ENCODE measurements at regions not wholly inside any gene's neighbourhood (a gene's known extent, or its start where the extent isn't known, plus 50 kb on each side); places are given as distances from the start of the nearest gene placed in this dataset.
"Not testable (repeated sequence)": the region's sequence is repeated elsewhere in the genome, so short reads cannot be mapped to it uniquely, and the experiment has no call there.

DNA sequence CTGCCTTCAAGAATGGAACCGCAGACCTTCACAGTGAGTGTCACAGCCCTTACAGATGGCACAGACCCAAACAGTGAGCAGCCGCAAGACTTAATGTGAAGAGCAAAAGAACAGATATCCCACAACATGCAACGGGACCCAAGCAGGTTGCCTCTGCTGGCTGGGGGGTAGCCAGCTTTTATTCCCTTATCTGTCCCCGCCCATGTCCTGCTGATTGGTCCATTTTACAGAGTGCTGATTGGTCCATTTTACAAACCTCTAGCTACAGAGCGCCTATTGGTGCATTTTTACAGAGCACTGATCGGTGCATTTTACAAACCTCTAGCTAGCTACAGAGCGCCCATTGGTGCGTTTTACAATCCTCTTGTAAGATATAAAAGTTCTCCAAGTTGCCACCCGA lies 102.0 kb upstream of the IGF1R start:
- no peaks in the 10 kb centered on the region for H3K27me3 ChIP-seq (replicated peaks)
- no peak for DNase-seq
- in situ Hi-C loops (cut with HindIII; ENCODE audit: low pct_ligation_motif_present, low sequenced_read_pairs), result no loop called here
- H3K4me3 ChIP-seq (ENCODE audit: low read depth, low read length), result no peak overlapping the region
- H3K27ac ChIP-seq, result no peak overlapping the region
- TF ChIP-seq CTCF (IDR thresholded peaks at IDR 0.05; ENCODE audit: low read depth, low read length, missing control alignments), result no peak
- no peaks in the 10 kb centered on the region for H3K36me3 ChIP-seq (replicated peaks)

- Histone ChIP-seq H3K27me3 (replicated peaks) (no peaks in the 10 kb centered on the region), H3K4me3 (ENCODE audit: low read depth, low read length) (no peak overlapping the region), H3K36me3 (replicated peaks) (no peaks in the 10 kb centered on the region), H3K27ac (no peak overlapping the region)
- DNase-seq, result no peak
- in situ Hi-C loops (cut with HindIII; ENCODE audit: low pct_ligation_motif_present, low sequenced_read_pairs), result no loop called here
- no peak for TF ChIP-seq CTCF (IDR thresholded peaks at IDR 0.05; ENCODE audit: low read depth, low read length, missing control alignments)
Observed at GRCh38 chr15:98547275-98547674, 101.1 kb upstream of the IGF1R start.

- no peak overlapping the region for H3K27ac ChIP-seq
- no peak for TF ChIP-seq CTCF (IDR thresholded peaks at IDR 0.05; ENCODE audit: low read depth, low read length, missing control alignments)
- H3K27me3 ChIP-seq (replicated peaks), result no peaks in the 10 kb centered on the region
- in situ Hi-C loops (cut with HindIII; ENCODE audit: low pct_ligation_motif_present, low sequenced_read_pairs), result no loop called here
- peak overlapping the region; percentile 58 for H3K4me3 ChIP-seq (ENCODE audit: low read depth, low read length)
- no peaks in the 10 kb centered on the region for H3K36me3 ChIP-seq (replicated peaks)
- peak; percentile 6 for DNase-seq
Observed at GRCh38 chr15:98547741-98548138, 100.6 kb upstream of the IGF1R start.

GRCh38 chr15:98548139-98548971 lies 100.0 kb upstream of the IGF1R start:
- peak; percentile 50 for DNase-seq
- Histone ChIP-seq H3K4me3 (ENCODE audit: low read depth, low read length) (peak overlapping the region; percentile 58), H3K36me3 (replicated peaks) (no peaks in the 10 kb centered on the region), H3K27me3 (replicated peaks) (no peaks in the 10 kb centered on the region), H3K27ac (no peak overlapping the region)
- in situ Hi-C loops (cut with HindIII; ENCODE audit: low pct_ligation_motif_present, low sequenced_read_pairs), result no loop called here
- TF ChIP-seq CTCF (IDR thresholded peaks at IDR 0.05; ENCODE audit: low read depth, low read length, missing control alignments), result peak; percentile 44

DNA sequence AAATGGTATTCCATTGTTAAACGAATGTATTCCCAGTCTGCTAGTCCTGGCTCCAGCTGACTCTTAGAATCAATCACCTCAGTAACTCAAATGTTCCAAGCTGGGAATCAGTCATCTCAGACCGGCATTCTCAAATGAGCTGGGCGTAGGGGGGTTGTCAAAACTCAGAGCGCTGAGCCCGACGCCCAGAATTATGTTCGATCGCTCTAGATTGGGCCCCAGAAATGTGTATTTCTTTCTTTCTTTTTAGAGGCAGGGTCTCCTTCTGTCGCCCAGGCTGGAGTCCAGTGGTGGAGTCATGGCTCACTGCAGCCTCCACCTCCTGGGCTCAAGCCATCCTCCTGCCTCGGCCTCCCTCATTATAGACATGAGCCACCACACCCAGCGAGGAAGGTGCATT lies 99.3 kb upstream of the IGF1R start:
- no peak overlapping the region for H3K27ac ChIP-seq
- TF ChIP-seq CTCF (IDR thresholded peaks at IDR 0.05; ENCODE audit: low read depth, low read length, missing control alignments), result no peak
- no peaks in the 10 kb centered on the region for H3K36me3 ChIP-seq (replicated peaks)
- H3K27me3 ChIP-seq (replicated peaks), result no peaks in the 10 kb centered on the region
- peak overlapping the region; percentile 58 for H3K4me3 ChIP-seq (ENCODE audit: low read depth, low read length)
- DNase-seq, result no peak
- in situ Hi-C loops (cut with HindIII; ENCODE audit: low pct_ligation_motif_present, low sequenced_read_pairs), result no loop called here

- DNase-seq, result no peak
- H3K36me3 ChIP-seq (replicated peaks), result no peaks in the 10 kb centered on the region
Observed at GRCh38 chr15:98549741-98550140, 98.6 kb upstream of the IGF1R start.

GRCh38 chr15:98550363-98550762 lies 98.0 kb upstream of the IGF1R start:
- DNase-seq; H3K4me3 ChIP-seq (ENCODE audit: low read depth, low read length); in situ Hi-C loops (cut with HindIII; ENCODE audit: low pct_ligation_motif_present, low sequenced_read_pairs); H3K27ac ChIP-seq; H3K36me3 ChIP-seq (replicated peaks); H3K27me3 ChIP-seq (replicated peaks): not testable (repeated sequence)

More at GRCh38 chr15:98549741-98550140, 98.6 kb upstream of the IGF1R start:
- Histone ChIP-seq H3K27me3 (replicated peaks) (no peaks in the 10 kb centered on the region), H3K27ac (no peak overlapping the region), H3K4me3 (ENCODE audit: low read depth, low read length) (no peak overlapping the region)
- TF ChIP-seq CTCF (IDR thresholded peaks at IDR 0.05; ENCODE audit: low read depth, low read length, missing control alignments), result no peak
- in situ Hi-C loops (cut with HindIII; ENCODE audit: low pct_ligation_motif_present, low sequenced_read_pairs), result no loop called here
